ENCODE measurements at regions not wholly inside any gene's neighbourhood (a gene's known extent, or its start where the extent isn't known, plus 50 kb on each side); places are given as distances from the start of the nearest gene placed in this dataset.
"Not testable (repeated sequence)": the region's sequence is repeated elsewhere in the genome, so short reads cannot be mapped to it uniquely, and the experiment has no call there.

DNA sequence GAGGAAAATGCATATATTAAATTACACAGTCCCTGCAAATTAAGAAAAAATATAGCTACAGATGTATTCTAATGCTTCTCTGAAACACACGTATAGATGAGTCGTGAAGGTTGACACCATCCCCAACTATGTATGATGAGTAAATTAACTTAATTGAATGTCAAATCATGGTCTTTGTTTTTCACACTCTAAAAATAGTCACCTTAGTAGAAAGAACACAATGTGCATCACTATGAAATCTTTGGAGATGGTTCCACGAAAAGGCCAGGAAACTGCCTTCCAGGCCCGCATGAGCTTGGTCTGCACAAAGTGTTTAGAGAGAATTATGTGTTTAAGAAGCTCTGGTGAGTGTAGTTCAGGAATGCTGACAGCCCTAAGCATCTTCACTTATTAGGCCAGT, 313.4 kb upstream of the IL12A start:
- Histone ChIP-seq H3K27ac (ENCODE audit: low read depth, low read length) (no peak overlapping the region), H3K4me1 (ENCODE audit: insufficient read depth, low read length) (no peaks in the 10 kb centered on the region), H3K4me2 (ENCODE audit: insufficient read depth, low read length) (no peak overlapping the region), H3K79me2 (ENCODE audit: insufficient read depth, low read length) (no peaks in the 10 kb centered on the region), H3K36me3 (ENCODE audit: insufficient read depth, low read length) (no peaks in the 10 kb centered on the region), H4K20me1 (ENCODE audit: insufficient read depth, low read length) (no peaks in the 10 kb centered on the region), H3K9me3 (ENCODE audit: low read depth, low read length) (no peaks in the 10 kb centered on the region), H2AFZ (ENCODE audit: low read length) (no peak overlapping the region), H3K4me3 (ENCODE audit: insufficient read depth, low read length) (no peak overlapping the region), H3K27me3 (ENCODE audit: insufficient read depth, low read length) (no peaks in the 10 kb centered on the region)
- DNase-seq (ENCODE audit: insufficient read length, low spot score, missing footprints): no peak
- TF ChIP-seq, protein P1, sequence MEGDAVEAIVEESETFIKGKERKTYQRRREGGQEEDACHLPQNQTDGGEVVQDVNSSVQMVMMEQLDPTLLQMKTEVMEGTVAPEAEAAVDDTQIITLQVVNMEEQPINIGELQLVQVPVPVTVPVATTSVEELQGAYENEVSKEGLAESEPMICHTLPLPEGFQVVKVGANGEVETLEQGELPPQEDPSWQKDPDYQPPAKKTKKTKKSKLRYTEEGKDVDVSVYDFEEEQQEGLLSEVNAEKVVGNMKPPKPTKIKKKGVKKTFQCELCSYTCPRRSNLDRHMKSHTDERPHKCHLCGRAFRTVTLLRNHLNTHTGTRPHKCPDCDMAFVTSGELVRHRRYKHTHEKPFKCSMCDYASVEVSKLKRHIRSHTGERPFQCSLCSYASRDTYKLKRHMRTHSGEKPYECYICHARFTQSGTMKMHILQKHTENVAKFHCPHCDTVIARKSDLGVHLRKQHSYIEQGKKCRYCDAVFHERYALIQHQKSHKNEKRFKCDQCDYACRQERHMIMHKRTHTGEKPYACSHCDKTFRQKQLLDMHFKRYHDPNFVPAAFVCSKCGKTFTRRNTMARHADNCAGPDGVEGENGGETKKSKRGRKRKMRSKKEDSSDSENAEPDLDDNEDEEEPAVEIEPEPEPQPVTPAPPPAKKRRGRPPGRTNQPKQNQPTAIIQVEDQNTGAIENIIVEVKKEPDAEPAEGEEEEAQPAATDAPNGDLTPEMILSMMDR (IDR thresholded peaks at IDR 0.05; ENCODE audit: extremely low read depth, low read depth, low read length): no peak

GRCh38 chr3:159679900-159680299, 308.7 kb upstream of the IL12A start:
- Histone ChIP-seq H3K27ac (ENCODE audit: low read depth, low read length) (no peak overlapping the region), H3K9me3 (ENCODE audit: low read depth, low read length) (no peaks in the 10 kb centered on the region), H3K27me3 (ENCODE audit: insufficient read depth, low read length) (peaks cover 5% of the 10 kb centered on the region), H3K4me2 (ENCODE audit: insufficient read depth, low read length) (no peak overlapping the region), H3K36me3 (ENCODE audit: insufficient read depth, low read length) (no peaks in the 10 kb centered on the region), H3K4me1 (ENCODE audit: insufficient read depth, low read length) (no peaks in the 10 kb centered on the region), H4K20me1 (ENCODE audit: insufficient read depth, low read length) (no peaks in the 10 kb centered on the region), H3K4me3 (ENCODE audit: insufficient read depth, low read length) (no peak overlapping the region), H3K79me2 (ENCODE audit: insufficient read depth, low read length) (no peaks in the 10 kb centered on the region), H2AFZ (ENCODE audit: low read length) (no peak overlapping the region)
- TF ChIP-seq, protein P1 (IDR thresholded peaks at IDR 0.05; ENCODE audit: extremely low read depth, low read depth, low read length): no peak
- no peak for DNase-seq (ENCODE audit: insufficient read length, low spot score, missing footprints)

DNA sequence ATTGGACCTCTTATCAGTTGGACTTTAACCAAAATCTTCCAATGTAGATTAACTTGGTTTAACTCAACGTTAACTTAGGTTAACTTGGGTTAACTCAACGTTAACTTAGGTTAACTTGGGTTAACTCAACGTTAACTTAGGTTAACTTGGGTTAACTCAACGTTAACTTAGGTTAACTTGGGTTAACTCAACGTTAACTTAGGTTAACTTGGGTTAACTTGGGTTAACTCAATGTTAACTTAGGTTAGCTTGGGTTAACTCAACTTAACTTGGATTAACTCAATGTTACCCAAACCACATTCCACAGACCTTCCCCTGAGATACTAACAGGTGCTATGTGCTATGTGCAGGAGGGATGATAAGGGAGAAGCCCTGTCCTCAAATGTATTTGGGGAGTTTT, 306.9 kb upstream of the IL12A start:
- not testable (repeated sequence) for H3K27me3 ChIP-seq (ENCODE audit: insufficient read depth, low read length); H3K4me2 ChIP-seq (ENCODE audit: insufficient read depth, low read length); H3K4me1 ChIP-seq (ENCODE audit: insufficient read depth, low read length); H3K79me2 ChIP-seq (ENCODE audit: insufficient read depth, low read length); DNase-seq (ENCODE audit: insufficient read length, low spot score, missing footprints); H3K27ac ChIP-seq (ENCODE audit: low read depth, low read length); H3K4me3 ChIP-seq (ENCODE audit: insufficient read depth, low read length); H4K20me1 ChIP-seq (ENCODE audit: insufficient read depth, low read length); H3K9me3 ChIP-seq (ENCODE audit: low read depth, low read length); H3K36me3 ChIP-seq (ENCODE audit: insufficient read depth, low read length); H2AFZ ChIP-seq (ENCODE audit: low read length)

GRCh38 chr3:159685801-159686200, 302.8 kb upstream of the IL12A start:
- Histone ChIP-seq H3K27ac (ENCODE audit: low read depth, low read length) (no peak overlapping the region), H3K27me3 (ENCODE audit: insufficient read depth, low read length) (peaks cover 5% of the 10 kb centered on the region), H3K9me3 (ENCODE audit: low read depth, low read length) (no peaks in the 10 kb centered on the region), H3K36me3 (ENCODE audit: insufficient read depth, low read length) (no peaks in the 10 kb centered on the region), H3K79me2 (ENCODE audit: insufficient read depth, low read length) (no peaks in the 10 kb centered on the region), H4K20me1 (ENCODE audit: insufficient read depth, low read length) (no peaks in the 10 kb centered on the region), H2AFZ (ENCODE audit: low read length) (no peak overlapping the region), H3K4me2 (ENCODE audit: insufficient read depth, low read length) (no peak overlapping the region), H3K4me3 (ENCODE audit: insufficient read depth, low read length) (no peak overlapping the region), H3K4me1 (ENCODE audit: insufficient read depth, low read length) (no peaks in the 10 kb centered on the region)
- TF ChIP-seq, protein P1 (IDR thresholded peaks at IDR 0.05; ENCODE audit: extremely low read depth, low read depth, low read length): no peak
- DNase-seq (ENCODE audit: insufficient read length, low spot score, missing footprints): no peak

DNA sequence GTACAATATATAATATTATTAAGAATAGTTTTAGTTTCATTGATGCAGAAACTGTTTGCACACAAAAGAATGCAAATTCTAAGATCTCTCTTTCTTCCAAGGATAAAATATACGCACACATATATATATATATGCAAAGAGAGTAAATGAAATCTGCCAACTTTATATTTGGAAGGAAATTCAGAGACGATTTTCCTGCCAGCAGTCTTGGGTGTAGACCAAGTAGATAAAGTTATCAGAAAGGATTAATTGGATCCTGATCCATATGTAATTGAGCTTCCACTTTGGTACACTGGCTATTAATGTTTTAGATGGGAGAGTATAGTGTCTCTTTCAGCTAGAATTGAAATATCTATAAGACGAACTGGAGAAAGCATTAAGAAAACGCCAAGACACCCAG, 295.4 kb upstream of the IL12A start:
- Histone ChIP-seq H3K4me3 (ENCODE audit: insufficient read depth, low read length) (no peak overlapping the region), H3K27me3 (ENCODE audit: insufficient read depth, low read length) (no peaks in the 10 kb centered on the region), H3K36me3 (ENCODE audit: insufficient read depth, low read length) (no peaks in the 10 kb centered on the region), H3K27ac (ENCODE audit: low read depth, low read length) (no peak overlapping the region), H3K79me2 (ENCODE audit: insufficient read depth, low read length) (no peaks in the 10 kb centered on the region), H3K4me2 (ENCODE audit: insufficient read depth, low read length) (no peak overlapping the region), H2AFZ (ENCODE audit: low read length) (no peak overlapping the region), H4K20me1 (ENCODE audit: insufficient read depth, low read length) (no peaks in the 10 kb centered on the region), H3K4me1 (ENCODE audit: insufficient read depth, low read length) (no peaks in the 10 kb centered on the region), H3K9me3 (ENCODE audit: low read depth, low read length) (no peaks in the 10 kb centered on the region)
- DNase-seq (ENCODE audit: insufficient read length, low spot score, missing footprints): no peak
- TF ChIP-seq, protein P1 (IDR thresholded peaks at IDR 0.05; ENCODE audit: extremely low read depth, low read depth, low read length): no peak

All from osteoblast (primary cell).